Naive thymus-derived CD8-positive, alpha-beta T cell (primary cell): ENCODE measurements at regions not wholly inside any gene's neighbourhood (a gene's known extent, or its start where the extent isn't known, plus 50 kb on each side); places are given as distances from the start of the nearest gene placed in this dataset.

ENCODE experiments used
- ATAC-seq, 2 donors: fragments of 150-1000 bp; cut with Tn5 transposase in 1 of 2; sonication (Bioruptor Pico), chemical (Tn5 transposase) in 1 of 2; 1 replicate in 1 of 2; 2 replicates in 1 of 2; pipeline ENCODE4 v1.10.0; 2021; ENCODE audit warnings: mild to moderate bottlenecking in 2 of 2, moderate library complexity in 2 of 2
- POLR2A ChIA-PET: fragments of 350-600 bp; sonication (Branson Sonifier 250); formaldehyde crosslinking; loops from one replicate; lab custom pipeline; 2021; ENCODE audit warnings: antibody characterized with exemption; lab: Charles Lee
- DNase-seq, 10 donors: peaks; one replicate each; pipeline versions ENCODE4 v3.0.0 to v3.0.0-alpha.2; 2020 to 2022
- H3K27ac Mint-ChIP-seq, 10 donors: one replicate each; pipeline ENCODE4 v1.8.0; 2020 to 2022; ENCODE audit warnings: mild to moderate bottlenecking in 10 of 10, mixed read lengths in 10 of 10, moderate library complexity in 4 of 10, inconsistent platforms in 1 of 10
- H3K27me3 Mint-ChIP-seq, 5 donors: one replicate each; pipeline ENCODE4 v1.8.0; 2021 to 2022; ENCODE audit warnings: mixed read lengths in 5 of 5
- H3K36me3 Mint-ChIP-seq, 3 donors: one replicate each; pipeline ENCODE4 v1.8.0; 2020 to 2022; ENCODE audit warnings: mixed read lengths in 3 of 3, mild to moderate bottlenecking in 2 of 3, inconsistent platforms in 1 of 3
- H3K4me1 Mint-ChIP-seq, 4 donors: one replicate each; pipeline ENCODE4 v1.8.0; 2021 to 2022; ENCODE audit warnings: mixed read lengths in 4 of 4
- H3K4me3 Mint-ChIP-seq, 10 donors: one replicate each; pipeline ENCODE4 v1.8.0; 2020 to 2022; ENCODE audit warnings: mild to moderate bottlenecking in 10 of 10, mixed read lengths in 10 of 10, moderate library complexity in 6 of 10, inconsistent platforms in 1 of 10
- H3K9me3 Mint-ChIP-seq, 9 donors: one replicate each; pipeline ENCODE4 v1.8.0; 2020 to 2022; ENCODE audit warnings: mixed read lengths in 9 of 9, mild to moderate bottlenecking in 3 of 9, inconsistent platforms in 1 of 9, moderate library complexity in 1 of 9

GRCh38 chr11:44451706-44452105, 113.8 kb upstream of the CD82 start:
- ATAC-seq: no peak

DNA sequence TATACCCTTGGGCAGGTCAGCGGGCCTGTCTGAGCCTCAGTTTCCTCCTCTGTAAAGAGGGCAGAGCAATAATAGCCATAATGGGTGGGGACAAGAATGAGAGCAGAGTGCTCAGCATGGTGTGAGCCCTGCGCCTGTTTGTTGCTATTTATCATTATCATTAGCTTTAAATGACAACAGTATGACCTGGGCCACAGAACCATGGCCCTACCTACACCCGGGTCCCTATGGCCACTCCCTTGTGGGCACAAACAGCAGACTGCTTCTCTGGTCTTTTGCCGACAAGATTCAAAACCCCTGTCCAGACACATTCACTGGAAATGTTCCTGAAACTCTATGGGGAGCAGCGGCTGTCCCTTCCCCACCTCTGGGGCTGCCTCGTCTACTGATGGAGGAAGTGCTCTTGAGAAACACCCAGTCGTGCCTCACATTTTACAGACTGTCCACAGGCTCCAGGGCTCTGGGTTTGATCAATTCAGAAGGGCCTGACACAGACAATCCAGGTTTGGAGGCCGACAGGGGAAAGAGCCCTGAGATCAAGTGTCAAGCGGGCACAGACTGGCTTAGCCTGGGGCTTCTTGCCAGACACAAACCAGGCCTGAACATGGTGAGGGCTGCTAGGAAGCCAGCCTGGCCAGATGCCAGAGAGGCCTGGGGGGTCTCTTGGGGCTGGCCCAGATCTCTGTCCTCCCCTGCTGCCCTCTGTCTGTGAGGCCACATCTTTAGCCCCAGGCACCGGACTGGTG, 112.5 kb upstream of the CD82 start:
- Mint-ChIP-seq H3K9me3 (no peaks in the 10 kb centered on the region), H3K4me1 (no peaks in the 10 kb centered on the region), H3K27me3 (peaks cover 0 to 3% (median 0%) of the 10 kb centered on the region in 5 donors), H3K4me3 (no peak overlapping the region), H3K27ac (no peak overlapping the region), H3K36me3 (no peaks in the 10 kb centered on the region)
- POLR2A ChIA-PET: no interaction called here
- no peak for ATAC-seq
- no peak for DNase-seq

More at GRCh38 chr11:44451706-44452105, 113.8 kb upstream of the CD82 start:
- Mint-ChIP-seq H3K36me3 (no peaks in the 10 kb centered on the region), H3K27ac (no peak overlapping the region), H3K4me3 (no peak overlapping the region), H3K9me3 (no peaks in the 10 kb centered on the region), H3K4me1 (no peaks in the 10 kb centered on the region), H3K27me3 (peaks cover 0 to 7% (median 0%) of the 10 kb centered on the region in 5 donors)
- DNase-seq: no peak
- POLR2A ChIA-PET: no interaction called here

DNA sequence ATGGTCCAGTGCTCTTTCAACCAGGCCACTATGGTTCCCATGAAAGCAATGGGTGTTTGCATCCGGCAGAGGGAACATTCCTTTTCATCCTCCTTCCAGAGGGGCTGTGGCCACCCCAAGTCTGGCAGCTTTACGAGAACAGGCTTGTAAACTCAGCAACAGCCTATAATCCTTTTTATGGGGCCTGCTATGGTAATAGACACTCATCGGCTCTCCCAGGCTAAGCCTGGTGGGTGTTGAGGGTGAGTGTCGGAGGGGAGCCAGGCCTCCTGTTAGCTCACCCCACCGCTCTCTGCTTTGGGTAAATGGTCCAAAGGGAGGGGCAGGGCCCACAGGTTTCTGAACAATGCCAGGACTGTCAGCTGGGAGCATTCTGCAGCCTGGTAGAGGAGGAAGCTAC, 111.6 kb upstream of the CD82 start:
- Mint-ChIP-seq H3K9me3 (no peaks in the 10 kb centered on the region), H3K4me3 (no peak overlapping the region), H3K4me1 (no peaks in the 10 kb centered on the region), H3K27ac (no peak overlapping the region), H3K27me3 (peaks cover 0 to 3% (median 0%) of the 10 kb centered on the region in 5 donors), H3K36me3 (no peaks in the 10 kb centered on the region)
- ATAC-seq (no peak), DNase-seq (no peak)
- POLR2A ChIA-PET: no interaction called here

- DNase-seq (no peak), ATAC-seq (no peak)
- peaks cover 0 to 3% (median 0%) of the 10 kb centered on the region in 5 donors for H3K27me3 Mint-ChIP-seq
- no peaks in the 10 kb centered on the region for H3K4me1 Mint-ChIP-seq
- no peak overlapping the region for H3K4me3 Mint-ChIP-seq
- POLR2A ChIA-PET: no interaction called here
- no peaks in the 10 kb centered on the region for H3K36me3 Mint-ChIP-seq
- no peaks in the 10 kb centered on the region for H3K9me3 Mint-ChIP-seq
- H3K27ac Mint-ChIP-seq: no peak overlapping the region
Observed at GRCh38 chr11:44454666-44455065, 110.8 kb upstream of the CD82 start.

GRCh38 chr11:44456544-44457300, 108.7 kb upstream of the CD82 start:
- Mint-ChIP-seq H3K4me3 (no peak overlapping the region), H3K4me1 (no peaks in the 10 kb centered on the region), H3K27me3 (peaks cover 0 to 9% (median 2%) of the 10 kb centered on the region in 5 donors), H3K27ac (no peak overlapping the region), H3K9me3 (no peaks in the 10 kb centered on the region), H3K36me3 (no peaks in the 10 kb centered on the region)
- POLR2A ChIA-PET: no interaction called here
- DNase-seq (no peak), ATAC-seq (no peak)

GRCh38 chr11:44457862-44458261, 107.6 kb upstream of the CD82 start:
- peaks cover 0 to 9% (median 2%) of the 10 kb centered on the region in 5 donors for H3K27me3 Mint-ChIP-seq
- no peaks in the 10 kb centered on the region for H3K36me3 Mint-ChIP-seq
- H3K4me1 Mint-ChIP-seq: no peaks in the 10 kb centered on the region
- H3K27ac Mint-ChIP-seq: no peak overlapping the region
- no peaks in the 10 kb centered on the region for H3K9me3 Mint-ChIP-seq
- POLR2A ChIA-PET: no interaction called here
- no peak overlapping the region for H3K4me3 Mint-ChIP-seq
- ATAC-seq (no peak), DNase-seq (no peak)

DNA sequence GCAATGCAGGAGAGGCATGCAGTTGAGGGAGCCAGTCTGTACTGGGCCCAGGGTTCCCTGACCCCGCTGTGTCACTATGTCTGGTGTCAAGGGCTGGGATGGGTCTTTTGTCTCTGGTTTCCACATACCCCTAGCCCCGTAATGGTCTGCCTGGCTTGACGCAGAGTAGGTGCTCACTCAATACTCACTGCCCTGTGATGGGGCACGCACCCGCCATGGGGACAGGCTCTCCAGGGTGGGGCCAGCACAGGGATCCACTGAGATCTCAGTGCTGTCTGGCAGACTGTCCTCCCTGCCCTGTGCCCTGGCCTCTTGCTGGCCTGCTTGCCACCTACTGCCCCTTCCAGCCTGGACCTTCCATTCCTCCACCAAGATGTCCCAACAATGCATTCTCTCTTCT, 101.7 kb upstream of the CD82 start:
- Mint-ChIP-seq H3K27me3 (peaks cover 2 to 20% (median 12%) of the 10 kb centered on the region in 5 donors), H3K36me3 (no peaks in the 10 kb centered on the region), H3K9me3 (peaks cover 0 to 7% (median 0%) of the 10 kb centered on the region in 9 donors), H3K27ac (no peak overlapping the region), H3K4me1 (no peaks in the 10 kb centered on the region), H3K4me3 (no peak overlapping the region)
- ATAC-seq: no peak
- DNase-seq: no peak
- POLR2A ChIA-PET: no interaction called here

GRCh38 chr11:44464741-44465140, 100.7 kb upstream of the CD82 start:
- Mint-ChIP-seq H3K27me3 (peaks cover 3 to 24% (median 14%) of the 10 kb centered on the region in 5 donors), H3K27ac (no peak overlapping the region), H3K4me1 (no peaks in the 10 kb centered on the region), H3K4me3 (no peak overlapping the region), H3K9me3 (peaks cover 0 to 7% (median 0%) of the 10 kb centered on the region in 9 donors), H3K36me3 (no peaks in the 10 kb centered on the region)
- ATAC-seq (no peak), DNase-seq (no peak)
- POLR2A ChIA-PET: no interaction called here

DNA sequence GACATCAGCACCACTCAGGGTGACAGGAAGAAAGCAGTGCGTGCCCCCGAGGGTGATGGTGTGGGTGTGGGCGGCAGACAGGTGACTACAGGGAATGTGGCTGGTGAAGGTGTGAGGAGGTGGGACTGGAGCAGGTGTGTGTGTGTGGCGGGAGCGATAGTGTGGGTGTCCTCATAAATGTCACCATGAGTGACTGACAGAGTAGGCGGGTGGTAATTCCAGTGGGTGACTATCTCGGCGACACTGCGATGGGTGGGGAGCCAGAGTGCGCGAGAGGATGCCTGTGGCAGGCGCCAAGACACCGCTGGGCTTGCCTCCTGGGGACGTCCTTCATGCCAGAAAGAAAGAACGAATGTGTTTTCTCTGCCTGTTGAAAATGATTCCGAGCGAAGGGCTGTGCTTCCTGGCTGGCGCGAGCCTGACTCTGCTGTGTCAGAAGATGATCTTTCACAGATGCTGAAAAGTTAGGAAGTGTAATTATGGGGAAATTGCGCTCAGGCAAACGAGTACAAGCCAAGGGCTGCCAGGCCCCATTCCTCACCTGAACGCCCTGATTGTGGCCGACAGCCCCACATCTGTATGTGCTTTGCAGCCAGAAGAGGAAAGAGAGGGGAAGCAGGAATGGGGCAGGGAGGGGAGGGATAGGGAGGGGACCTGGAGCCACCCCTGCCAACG, 98.8 kb upstream of the CD82 start:
- no peaks in the 10 kb centered on the region for H3K4me1 Mint-ChIP-seq

DNA sequence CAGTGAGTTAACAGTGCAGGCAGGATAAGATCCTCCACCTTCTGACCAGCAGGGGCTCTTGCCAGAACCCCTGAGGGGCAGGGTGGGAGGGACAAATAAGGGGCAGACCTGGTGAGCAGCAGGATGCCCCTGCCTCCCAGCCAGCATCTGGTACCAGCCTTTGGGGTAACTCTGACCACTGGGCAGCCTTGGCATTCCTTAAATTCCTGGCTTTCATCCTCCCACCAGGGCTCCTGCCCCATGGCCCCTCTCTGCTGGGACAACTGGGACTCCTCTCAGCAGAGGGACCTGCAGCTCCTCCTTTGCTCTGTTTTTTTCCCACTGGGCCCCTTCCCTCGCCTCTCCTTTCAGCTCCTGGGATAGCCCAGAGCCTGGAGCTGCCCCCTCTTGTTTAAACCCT, 98.0 kb upstream of the CD82 start:
- Mint-ChIP-seq H3K27me3 (peaks cover 11 to 24% (median 21%) of the 10 kb centered on the region in 5 donors), H3K4me3 (no peak overlapping the region), H3K27ac (no peak overlapping the region), H3K4me1 (no peaks in the 10 kb centered on the region), H3K36me3 (no peaks in the 10 kb centered on the region), H3K9me3 (peaks cover 0 to 7% (median 0%) of the 10 kb centered on the region in 9 donors)
- POLR2A ChIA-PET: no interaction called here
- DNase-seq (no peak), ATAC-seq (no peak)

More for the DNA sequence above, 98.8 kb upstream of the CD82 start:
- Mint-ChIP-seq H3K9me3 (peaks cover 0 to 7% (median 0%) of the 10 kb centered on the region in 9 donors), H3K4me3 (no peak overlapping the region), H3K36me3 (no peaks in the 10 kb centered on the region), H3K27me3 (peaks cover 10 to 23% (median 21%) of the 10 kb centered on the region in 5 donors), H3K27ac (no peak overlapping the region)
- DNase-seq: no peak
- POLR2A ChIA-PET: no interaction called here
- ATAC-seq: no peak

DNA sequence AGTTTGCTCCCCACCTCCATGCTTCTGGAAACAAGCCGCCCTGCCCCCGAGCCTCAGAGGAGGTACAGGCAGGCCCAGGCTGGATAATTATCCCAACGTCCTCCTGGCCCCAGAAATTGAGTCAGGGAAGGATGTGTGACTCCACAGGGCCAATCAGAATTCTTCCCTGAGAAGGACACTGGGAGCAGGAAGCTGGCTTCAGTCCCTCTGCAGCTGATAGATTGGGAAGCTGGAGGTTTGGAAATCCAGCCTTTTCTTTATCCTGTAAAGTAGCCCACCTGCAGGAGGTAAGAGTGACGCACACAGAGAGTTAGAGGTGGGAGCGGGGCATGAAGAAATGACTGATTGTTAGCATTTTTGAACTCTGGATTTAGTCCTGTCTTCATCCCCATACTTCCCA, 97.5 kb upstream of the CD82 start:
- no peaks in the 10 kb centered on the region for H3K4me1 Mint-ChIP-seq
- no peaks in the 10 kb centered on the region for H3K36me3 Mint-ChIP-seq
- no peak overlapping the region for H3K4me3 Mint-ChIP-seq
- POLR2A ChIA-PET: no interaction called here
- ATAC-seq: no peak
- H3K9me3 Mint-ChIP-seq: peaks cover 0 to 7% (median 0%) of the 10 kb centered on the region in 9 donors
- peaks cover 11 to 27% (median 23%) of the 10 kb centered on the region in 5 donors for H3K27me3 Mint-ChIP-seq
- H3K27ac Mint-ChIP-seq: no peak overlapping the region
- no peak for DNase-seq

DNA sequence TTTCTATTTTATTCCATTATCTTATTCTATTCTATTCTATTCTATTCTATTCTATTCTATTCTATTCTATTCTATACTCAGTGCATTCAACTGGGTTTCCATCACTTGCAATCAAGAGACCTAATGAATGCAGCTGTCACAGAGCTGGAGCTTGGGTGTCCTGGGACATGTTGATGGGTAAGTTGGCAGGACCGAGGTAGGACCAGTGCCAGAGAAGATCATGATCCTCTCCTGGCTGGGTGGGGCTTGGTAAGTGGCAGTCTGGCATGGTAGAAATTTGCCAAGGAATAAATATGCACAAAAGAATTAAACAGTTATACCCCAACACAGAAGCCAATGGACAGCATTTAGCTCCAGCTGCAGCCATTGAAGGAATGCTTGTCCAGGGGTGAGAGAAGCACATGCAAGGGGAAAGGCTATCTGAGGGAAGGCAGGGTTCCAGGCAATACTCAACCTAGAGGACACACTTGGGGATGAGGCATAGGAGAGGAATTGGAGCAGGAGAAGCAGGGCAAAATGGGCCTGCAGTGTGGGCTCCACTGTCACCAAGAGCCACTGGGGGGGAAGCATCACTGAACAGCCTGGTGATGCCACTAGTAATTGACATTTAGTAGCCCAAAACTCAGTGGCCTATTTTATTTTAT, 97.0 kb upstream of the CD82 start:
- no peaks in the 10 kb centered on the region for H3K36me3 Mint-ChIP-seq
- DNase-seq: no peak
- no peak overlapping the region for H3K4me3 Mint-ChIP-seq
- no peak overlapping the region for H3K27ac Mint-ChIP-seq
- no peak for ATAC-seq
- H3K9me3 Mint-ChIP-seq: peaks cover 0 to 7% (median 0%) of the 10 kb centered on the region in 9 donors
- POLR2A ChIA-PET: no interaction called here
- peaks cover 11 to 29% (median 26%) of the 10 kb centered on the region in 5 donors for H3K27me3 Mint-ChIP-seq
- no peaks in the 10 kb centered on the region for H3K4me1 Mint-ChIP-seq
